GM19023 (cell line): ENCODE measurements at regions not wholly inside any gene's neighbourhood (a gene's known extent, or its start where the extent isn't known, plus 50 kb on each side); places are given as distances from the start of the nearest gene placed in this dataset.

Experiments used
- ATAC-seq: cut with Tn5 transposase; IDR thresholded peaks from one replicate; pipeline ENCODE4 v1.9.1; 2021; ENCODE audit warnings: mild to moderate bottlenecking, moderate library complexity; ENCODE audit not compliant: unreplicated experiment

DNA sequence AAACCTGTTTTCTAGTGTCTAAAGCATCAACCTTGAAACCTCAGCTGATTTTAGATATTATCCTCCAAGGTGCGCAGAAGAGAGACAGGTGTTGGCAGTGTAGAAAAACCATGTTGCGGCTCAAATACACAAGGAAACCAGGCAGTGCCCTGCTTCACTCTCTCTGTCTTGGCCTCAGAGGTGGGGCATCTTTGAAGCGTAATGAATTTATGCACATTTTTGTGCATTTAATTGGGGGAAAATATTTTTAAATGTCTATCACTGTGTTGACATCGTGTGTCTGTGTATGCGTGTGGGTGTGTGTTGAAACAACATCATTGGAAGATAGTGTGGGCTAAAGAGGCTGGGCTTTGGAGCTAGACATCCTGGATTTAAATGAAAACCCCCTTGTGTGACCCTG is 334.0 kb upstream of the CHD6 start:
- no peak for ATAC-seq

DNA sequence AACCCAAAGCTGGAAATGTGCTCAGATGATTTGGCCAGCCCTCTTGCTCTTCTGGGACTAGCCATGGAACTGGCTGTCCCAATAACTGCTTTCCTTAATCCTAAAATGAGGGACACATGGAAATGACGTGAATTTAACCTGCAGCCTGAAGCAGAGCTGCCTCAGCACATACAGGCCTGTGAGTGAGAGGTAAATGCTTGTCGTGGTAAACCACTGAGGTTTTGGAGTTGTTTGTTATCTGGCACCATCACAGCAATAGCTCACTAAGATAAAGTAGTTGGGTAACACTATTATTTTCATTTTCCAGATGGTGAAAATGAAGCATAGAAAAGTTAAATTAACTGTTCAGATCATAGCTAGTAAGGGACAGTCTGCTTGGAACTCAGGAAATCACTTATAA is 333.4 kb upstream of the CHD6 start:
- no peak for ATAC-seq

GRCh38 chr20:41939659-41940058 is 321.5 kb upstream of the CHD6 start:
- ATAC-seq: no peak

DNA sequence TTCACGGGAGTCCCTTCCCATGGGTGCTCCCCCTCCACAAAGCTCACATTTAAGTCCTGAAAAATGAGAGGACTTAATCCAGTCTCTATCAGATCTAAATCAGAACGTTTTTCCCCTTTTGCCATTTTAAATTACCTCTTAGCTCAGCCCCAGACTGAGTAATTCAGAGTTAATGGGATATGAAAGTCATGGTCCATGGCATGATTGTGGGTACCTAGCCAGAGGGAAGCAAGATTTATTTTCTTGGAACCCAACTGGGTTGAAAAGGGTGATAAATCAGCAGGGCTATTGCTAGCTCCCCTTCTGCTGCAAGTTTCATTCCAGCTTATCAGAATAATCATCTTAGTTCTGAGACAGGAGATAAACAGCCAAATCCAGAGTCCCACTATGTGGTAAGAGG is 320.2 kb upstream of the CHD6 start:
- ATAC-seq: no peak

DNA sequence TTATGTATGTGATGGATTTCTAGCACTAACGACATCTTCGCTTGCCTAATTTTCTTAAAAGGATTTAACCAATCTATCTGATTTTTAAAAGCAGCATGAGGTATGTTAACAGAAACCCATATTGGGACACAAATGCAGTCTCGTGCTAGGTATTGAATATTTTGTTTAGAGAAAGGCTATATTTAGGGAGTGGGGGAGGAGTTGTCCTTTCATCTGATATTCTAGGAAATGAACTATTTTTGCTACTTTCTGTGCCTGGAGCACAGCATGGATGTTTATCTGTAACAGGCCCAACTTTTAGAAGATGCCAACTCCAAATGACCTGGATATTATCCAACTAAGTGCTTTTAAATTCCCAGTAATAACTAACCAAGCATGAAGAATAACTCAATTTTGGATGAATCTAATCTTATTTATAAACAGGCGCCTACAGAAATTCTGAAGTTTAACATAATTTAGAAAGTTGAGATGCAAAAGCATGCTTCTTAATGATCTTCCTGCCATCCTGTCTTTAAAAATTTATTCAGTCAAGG is 317.1 kb upstream of the CHD6 start:
- no peak for ATAC-seq

GRCh38 chr20:41932431-41932830 is 314.3 kb upstream of the CHD6 start:
- ATAC-seq: no peak

- ATAC-seq: no peak
Observed at GRCh38 chr20:41927655-41928054, 309.5 kb upstream of the CHD6 start.

GRCh38 chr20:41927189-41927588 is 309.0 kb upstream of the CHD6 start:
- ATAC-seq: no peak

DNA sequence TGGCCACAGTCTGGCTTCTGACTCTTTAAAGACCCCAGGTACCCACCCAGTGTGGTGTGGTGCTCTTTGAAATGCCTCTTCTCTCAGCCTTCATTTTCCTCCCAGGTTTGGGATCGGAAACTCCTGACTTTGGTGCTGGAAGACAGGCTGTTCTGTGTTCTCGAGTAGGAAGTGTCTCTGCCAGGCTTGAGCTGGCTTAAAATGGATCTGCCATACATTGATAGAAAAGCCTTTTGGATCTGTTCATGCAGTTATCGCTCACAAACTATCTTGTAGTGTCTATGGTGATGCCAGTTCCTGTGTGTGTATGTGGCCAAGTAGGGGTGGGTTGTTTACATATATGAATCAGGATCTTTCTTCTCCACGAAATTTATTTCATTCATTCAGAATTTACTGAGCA is 307.3 kb upstream of the CHD6 start:
- no peak for ATAC-seq

DNA sequence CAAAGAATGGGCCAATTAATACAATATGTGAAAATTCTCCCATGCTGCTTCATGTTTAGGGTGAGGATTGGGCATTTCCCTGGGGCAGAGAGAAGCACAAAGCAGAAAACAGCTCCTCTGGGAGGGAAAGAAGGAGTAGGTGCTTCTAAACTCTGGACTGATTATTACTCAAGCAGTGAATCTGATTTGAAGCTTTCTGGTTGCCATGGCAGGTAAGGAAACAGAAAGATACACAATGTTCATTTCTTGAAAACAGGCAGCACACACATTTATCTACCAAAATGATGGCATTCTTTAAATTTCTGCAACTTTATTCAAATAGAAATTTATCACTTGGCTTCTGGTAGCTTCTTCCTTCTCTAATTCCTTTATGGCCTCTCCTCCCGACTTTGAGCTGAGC is 305.4 kb upstream of the CHD6 start:
- ATAC-seq: no peak

- ATAC-seq: no peak
Observed at GRCh38 chr20:41913146-41913545, 295.0 kb upstream of the CHD6 start.

DNA sequence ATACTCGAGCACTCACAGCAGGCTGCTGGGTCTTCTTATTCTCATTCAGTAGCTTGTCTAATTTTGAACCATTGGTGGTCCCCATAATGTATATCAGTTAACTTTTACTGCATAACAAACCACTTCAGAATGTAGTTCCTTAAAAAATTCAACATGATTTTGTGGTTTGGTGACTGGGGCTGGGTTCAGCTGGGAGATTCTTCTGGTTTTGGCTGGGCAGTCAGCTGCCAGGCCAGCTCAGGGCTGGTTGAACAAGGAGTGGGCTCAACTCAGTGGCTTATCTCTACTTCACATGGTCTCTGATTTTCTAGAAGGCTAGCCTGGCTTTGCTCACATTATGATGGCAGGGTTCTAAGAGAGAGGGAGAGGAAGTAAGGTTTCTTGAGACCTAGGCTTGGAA is 292.4 kb upstream of the CHD6 start:
- ATAC-seq: no peak

- no peak for ATAC-seq
Observed at GRCh38 chr20:41905199-41905598, 287.0 kb upstream of the CHD6 start.

GRCh38 chr20:41903586-41903985 is 285.4 kb upstream of the CHD6 start:
- no peak for ATAC-seq

DNA sequence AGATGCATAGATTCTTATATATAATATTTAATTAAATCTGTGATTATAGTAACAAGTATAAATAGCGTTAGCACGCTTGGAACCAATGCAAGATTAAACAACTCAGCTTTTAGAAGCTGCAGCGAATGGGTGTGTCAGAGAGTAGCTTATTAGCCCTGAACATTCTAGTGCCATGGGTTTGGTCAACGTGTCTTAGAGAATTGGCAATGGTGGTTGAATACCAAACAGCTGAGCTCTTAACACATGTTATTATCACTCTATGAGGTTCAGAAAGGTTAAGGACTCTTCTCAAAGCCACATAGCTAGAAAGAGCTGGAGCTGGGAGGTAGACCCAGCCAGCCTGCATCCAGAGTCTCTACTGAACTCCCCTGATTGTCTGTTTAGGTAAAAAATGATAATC is 284.2 kb upstream of the CHD6 start:
- no peak for ATAC-seq

- no peak for ATAC-seq
Observed at GRCh38 chr20:41900201-41900691, 282.1 kb upstream of the CHD6 start.

GRCh38 chr20:41897708-41898107 is 279.5 kb upstream of the CHD6 start:
- no peak for ATAC-seq

- no peak for ATAC-seq
Observed at GRCh38 chr20:41895241-41896032, 277.3 kb upstream of the CHD6 start.

DNA sequence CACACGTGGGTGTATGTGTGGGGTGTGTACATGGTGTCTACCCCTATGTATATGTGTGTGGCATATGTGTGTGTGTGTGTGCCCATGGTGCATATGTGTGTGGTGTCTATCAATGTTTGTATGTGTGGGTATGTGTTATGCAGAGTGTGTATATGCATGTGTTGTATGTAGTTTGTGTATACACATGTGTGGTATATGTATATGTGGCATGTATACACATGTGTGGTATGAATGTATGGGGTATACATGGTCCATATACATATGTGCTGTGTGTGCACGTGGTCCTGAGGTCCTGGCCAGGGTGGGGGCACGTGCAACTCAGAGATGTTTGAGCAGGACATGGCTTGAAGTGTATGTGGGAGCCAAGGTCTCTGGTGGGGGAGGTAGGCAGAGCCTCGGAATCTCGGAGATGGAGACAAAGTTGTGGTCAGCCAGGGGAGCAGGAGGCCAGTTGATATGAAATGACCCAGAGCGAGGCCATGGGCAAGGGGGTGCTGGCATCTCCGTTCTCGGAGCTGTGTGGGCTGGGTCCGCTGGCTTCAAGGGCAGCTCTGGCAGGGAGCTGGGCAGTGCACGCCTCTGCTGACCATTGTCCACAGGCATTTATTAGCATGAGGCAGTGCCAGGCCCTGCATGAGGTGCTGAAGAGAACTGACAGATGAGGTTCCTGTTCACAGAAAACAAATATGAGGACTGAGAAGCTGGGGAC is 276.2 kb upstream of the CHD6 start:
- ATAC-seq: no peak

GRCh38 chr20:41892031-41892430 is 273.9 kb upstream of the CHD6 start:
- no peak for ATAC-seq

DNA sequence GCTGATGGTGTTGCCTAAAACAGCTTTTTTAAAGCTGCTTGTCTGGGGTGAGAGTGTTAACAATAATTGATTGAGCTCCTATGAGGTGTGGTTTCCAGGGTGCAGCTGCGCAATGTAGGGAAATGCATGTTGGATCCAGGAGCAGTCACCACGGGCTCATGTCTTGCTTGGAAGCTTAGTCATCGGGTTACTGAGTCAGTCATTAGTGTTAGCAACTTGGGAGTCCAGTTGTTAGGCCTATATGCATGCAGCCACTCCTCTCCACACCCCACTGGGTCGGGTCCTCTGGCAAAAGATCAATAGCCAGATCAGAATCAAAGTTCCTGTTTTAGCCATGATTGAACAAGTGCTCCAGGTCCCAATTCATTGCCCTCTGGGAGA is 271.7 kb upstream of the CHD6 start:
- no peak for ATAC-seq
